HG02870 (cell line): ENCODE measurements at regions not wholly inside any gene's neighbourhood (a gene's known extent, or its start where the extent isn't known, plus 50 kb on each side); places are given as distances from the start of the nearest gene placed in this dataset.
"Not testable (repeated sequence)": the region's sequence is repeated elsewhere in the genome, so short reads cannot be mapped to it uniquely, and the experiment has no call there.

ENCODE experiments used
- ATAC-seq: cut with Tn5 transposase; IDR thresholded peaks from one replicate; pipeline ENCODE4 v1.9.1; 2021; ENCODE audit warnings: mild to moderate bottlenecking, moderate library complexity; ENCODE audit not compliant: unreplicated experiment

DNA sequence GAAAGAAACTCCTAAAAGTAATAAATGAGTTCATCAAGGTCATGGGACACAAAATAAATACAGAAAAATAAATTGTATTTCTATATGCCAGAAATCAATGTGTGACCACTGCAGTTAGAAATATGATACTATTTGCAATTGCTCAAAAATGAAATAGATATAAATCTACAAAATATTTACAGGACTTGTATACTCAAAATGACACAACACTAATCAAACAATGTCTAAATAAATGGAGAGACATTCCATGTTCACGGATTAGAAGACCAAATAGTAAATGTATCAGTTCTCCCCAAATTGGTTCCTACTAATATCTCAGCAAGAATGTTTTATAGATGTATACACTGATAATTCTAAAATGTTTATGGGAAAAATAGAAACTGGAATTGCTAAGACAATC lies 345.3 kb downstream of the NR2F1-AS1 start:
- no peak for ATAC-seq

DNA sequence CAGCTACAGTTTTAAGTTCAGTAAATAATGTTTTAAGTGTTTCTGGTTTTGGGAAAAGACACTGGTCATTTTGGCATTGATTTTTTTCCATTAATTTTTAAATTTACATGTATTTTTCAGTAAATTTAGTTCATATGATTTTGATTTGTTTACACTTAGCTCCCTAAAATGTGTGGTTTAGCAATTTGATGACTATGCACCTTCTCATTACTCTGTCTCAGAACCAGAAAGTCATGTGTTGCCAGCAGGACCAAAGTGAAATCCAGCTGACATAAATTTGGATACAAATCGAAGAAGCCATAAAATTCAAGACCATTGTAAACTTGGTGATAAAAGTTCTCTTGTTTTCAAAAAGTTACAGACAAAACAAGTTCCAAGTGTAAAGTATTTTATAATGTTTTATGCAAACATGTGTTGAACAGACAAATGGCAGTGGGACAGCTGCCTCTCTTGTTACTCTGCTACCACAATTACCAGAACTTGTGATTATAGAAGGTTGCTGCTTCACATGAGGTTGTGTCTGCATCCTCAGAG lies 354.8 kb downstream of the NR2F1-AS1 start:
- no peak for ATAC-seq

DNA sequence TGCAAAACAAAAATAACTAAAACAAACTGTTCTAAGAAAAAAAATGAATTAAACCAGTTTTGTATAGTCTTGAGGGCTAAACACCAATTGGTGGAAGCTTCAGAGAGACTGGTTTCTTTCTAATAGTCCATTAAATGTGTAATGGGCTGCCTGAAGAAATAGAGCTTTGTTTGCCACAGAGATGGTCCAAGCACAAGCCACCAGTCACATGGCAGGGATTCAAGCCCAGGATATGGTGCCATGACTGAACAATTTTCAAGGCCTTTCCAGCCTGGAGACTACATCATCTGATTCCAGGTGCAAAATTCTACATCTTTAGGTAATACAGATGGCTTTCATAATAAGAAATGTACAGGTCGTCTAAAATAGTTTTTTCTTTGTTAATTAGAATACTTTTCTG lies 355.3 kb downstream of the NR2F1-AS1 start:
- ATAC-seq, result no peak

DNA sequence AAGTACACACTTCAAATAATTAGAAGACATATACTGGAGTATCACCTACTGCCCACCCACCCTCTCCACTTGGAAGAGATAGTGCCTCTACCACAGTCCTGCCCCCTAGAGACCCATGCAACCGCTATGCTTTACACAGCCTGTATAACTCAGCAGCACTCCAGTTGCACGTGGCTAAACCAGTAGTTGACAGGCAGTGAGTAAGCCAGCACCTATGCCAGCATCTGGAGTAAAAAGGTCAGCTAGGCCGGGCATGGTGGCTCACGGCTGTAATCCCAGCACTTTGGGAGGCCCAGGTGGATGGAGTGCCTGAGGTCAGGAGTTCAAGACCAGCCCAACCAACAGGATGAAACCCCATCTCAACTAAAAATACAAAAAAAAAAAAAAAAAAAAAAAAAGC lies 356.4 kb downstream of the NR2F1-AS1 start:
- ATAC-seq, result no peak

DNA sequence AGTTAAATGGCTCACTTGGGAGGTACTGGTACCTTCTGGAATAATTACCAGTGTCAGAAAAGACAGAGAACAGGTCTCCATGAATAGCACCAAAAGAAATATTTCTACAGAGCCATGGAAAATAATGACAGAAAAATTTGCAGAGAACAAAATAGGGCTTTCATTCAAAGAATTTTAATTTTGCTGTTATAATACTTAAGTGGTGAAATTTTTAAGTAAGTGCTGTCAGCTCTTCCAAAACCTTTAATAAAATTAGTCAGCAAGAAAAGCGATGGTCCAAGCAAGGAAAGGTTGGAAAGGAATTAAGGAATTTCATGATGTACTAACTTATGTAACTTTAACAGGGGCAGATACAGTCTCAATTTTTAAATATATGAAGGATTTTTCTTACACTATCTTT lies 359.2 kb downstream of the NR2F1-AS1 start:
- ATAC-seq, result no peak

DNA sequence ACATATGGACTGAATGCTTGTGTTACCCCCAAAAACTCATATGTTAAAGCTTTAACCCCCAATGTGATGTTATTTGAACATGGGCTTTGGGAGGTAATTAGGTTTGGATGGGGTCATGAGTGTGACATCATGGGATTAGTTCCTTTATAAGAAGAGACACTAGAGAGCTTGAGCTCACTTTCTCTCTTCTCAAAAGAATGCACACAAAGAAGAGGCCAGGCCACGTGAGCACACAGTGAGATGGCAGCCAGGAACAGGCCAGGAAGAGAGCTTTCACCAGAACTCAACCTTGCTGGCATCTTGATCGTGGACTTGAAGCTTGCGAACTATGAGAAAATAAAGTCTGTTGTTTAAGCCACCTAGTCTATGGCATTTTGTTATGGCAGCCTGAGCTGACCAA lies 360.6 kb downstream of the NR2F1-AS1 start:
- no peak for ATAC-seq

DNA sequence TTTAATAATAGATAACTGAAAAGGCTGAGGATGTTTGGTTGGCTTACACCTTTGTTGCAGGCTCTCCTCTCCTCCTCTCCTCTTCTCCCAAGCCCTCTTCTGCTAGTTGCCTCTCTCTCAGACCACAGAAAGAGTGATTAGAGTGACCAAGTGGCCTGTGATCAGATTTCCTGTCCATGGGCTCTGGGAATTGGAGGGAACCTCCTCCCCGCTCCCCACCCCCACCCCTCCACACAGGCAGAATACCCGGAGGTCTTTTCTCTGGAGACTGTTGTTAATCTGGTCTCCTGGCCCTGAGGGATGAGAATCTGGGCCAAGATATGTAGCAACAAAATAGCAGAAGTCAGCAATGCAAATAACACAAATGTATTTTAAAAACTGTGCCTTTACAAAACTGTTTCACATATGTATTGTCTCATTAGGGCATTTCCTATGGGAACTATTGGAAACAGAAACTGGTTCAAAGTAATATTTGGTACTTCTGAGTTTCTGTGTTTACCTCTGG lies 361.3 kb downstream of the NR2F1-AS1 start:
- no peak for ATAC-seq

DNA sequence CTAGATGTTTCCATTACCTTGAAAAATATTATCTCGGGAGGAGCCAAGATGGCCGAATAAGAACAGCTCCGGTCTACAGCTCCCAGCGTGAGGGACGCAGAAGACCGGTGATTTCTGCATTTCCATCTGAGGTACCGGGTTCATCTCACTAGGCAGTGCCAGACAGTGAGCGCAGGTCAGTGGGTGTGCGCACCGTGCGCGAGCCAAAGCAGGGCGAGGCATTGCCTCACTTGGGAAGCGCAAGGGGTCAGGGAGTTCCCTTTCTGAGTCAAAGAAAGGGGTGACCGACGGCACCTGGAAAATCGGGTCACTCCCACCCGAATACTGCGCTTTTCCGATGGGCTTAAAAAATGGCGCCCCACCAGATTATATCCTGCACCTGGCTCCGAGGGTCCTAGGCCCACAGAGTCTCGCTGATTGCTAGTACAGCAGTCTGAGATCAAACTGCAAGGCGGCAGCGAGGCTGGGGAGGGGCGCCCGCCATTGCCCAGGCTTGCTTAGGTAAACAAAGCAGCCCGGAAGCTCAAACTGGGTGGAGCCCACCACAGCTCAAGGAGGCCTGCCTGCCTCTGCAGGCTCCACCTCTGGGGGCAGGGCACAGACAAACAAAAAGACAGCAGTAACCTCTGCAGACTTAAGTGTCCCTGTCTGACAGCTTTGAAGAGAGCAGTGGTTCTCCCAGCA lies 367.8 kb downstream of the NR2F1-AS1 start:
- not testable (repeated sequence) for ATAC-seq

DNA sequence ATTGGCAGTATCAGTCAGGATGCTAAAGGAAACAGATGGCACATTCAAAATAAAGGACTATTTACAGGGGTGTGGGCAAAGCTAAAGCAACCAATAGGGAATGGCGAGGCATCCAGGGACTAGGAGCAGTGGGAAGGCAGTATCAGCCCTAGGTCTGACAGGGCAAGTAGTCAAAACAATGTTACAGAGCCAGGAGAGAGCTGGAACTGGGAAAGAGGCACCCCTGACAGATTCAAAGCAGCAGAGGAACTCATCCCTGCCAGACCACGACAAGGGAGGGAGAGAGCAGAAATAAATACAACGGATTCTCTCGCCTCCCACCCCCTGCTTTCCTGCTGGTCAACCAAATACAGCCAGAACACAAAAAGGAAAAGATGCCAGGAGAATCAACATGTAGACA lies 371.5 kb downstream of the NR2F1-AS1 start:
- ATAC-seq, result no peak

DNA sequence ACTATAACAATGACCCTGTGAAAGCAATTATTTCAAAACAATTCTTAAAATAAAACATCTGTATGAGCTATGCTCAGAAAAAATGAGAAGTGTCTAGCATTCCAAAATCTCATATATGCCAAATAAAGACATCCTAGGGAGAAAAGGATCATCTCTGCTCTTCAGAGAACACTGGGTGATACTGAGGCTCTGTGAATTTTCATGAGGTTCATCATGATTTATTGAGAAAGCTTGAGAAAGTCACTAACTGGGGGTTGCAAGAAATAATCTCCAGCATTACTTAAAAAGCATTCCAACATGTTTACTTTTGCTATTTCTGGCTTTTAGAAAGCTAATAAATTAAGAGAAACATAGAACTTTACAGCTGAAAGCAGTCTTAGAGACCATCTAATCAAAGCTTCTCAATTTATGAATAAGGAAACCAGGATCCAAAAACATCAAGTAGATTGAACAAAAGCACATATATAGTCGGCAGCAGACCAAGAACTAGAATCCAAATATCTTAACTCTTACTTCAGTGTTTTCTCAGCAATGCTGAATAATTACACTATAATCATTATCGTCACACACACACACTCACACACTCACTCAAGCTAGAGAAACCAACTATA lies 372.8 kb downstream of the NR2F1-AS1 start:
- no peak for ATAC-seq

DNA sequence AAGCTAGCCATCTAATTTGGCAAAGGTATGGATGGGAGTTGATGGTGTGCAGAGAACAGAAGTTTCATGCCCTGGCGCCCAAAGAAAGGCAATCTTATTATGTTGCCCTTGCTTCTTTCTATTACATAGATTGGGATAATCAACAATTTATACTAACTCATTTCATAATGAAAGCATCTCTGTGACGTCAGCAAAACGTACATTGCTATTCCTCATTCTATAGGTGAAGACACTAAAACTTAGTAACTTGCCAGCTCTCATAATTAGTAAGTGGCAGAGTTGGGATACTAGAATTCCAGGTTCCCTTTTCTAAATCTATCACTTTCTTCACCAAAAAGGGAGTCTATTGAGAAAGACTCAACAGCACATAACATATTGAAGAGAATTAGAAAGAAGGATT lies 374.8 kb downstream of the NR2F1-AS1 start:
- no peak for ATAC-seq

DNA sequence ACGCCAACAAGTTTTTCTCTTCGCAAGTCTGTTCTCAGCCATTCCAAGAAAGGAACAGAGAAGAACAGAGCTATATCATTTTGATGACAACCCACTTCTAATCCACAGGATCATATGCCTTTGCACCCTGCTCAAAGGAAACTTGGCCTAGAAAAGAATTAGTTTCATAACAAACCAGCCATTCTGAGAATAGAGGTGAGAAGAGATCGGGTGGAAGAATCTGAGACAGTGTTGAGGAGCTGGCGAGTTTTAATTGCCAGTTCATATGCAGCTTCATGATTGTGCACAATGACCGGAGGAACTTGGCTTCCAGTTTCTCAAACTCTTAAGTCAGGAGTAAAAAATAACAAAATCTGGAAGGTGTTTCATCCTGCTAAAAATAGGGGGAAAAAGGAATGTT lies 380.0 kb downstream of the NR2F1-AS1 start:
- no peak for ATAC-seq

DNA sequence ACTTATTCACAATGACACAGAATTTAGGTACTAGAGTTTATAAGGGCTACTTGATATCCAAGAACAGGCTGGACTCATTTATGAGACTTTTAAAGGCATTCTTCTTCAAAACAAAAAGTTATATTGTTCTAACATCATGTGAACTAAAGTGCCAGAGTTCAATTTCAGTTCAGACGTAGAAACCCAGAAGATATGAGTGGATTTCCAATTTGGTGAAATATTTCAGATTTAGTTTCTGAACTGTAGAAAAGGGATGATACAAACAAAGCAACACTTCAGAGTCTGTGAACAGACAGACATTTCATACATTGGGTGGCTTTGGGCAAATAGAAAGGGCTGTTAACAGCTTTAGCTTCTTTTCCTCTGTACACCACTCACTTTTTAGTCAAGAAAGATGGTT lies 384.0 kb downstream of the NR2F1-AS1 start:
- no peak for ATAC-seq

DNA sequence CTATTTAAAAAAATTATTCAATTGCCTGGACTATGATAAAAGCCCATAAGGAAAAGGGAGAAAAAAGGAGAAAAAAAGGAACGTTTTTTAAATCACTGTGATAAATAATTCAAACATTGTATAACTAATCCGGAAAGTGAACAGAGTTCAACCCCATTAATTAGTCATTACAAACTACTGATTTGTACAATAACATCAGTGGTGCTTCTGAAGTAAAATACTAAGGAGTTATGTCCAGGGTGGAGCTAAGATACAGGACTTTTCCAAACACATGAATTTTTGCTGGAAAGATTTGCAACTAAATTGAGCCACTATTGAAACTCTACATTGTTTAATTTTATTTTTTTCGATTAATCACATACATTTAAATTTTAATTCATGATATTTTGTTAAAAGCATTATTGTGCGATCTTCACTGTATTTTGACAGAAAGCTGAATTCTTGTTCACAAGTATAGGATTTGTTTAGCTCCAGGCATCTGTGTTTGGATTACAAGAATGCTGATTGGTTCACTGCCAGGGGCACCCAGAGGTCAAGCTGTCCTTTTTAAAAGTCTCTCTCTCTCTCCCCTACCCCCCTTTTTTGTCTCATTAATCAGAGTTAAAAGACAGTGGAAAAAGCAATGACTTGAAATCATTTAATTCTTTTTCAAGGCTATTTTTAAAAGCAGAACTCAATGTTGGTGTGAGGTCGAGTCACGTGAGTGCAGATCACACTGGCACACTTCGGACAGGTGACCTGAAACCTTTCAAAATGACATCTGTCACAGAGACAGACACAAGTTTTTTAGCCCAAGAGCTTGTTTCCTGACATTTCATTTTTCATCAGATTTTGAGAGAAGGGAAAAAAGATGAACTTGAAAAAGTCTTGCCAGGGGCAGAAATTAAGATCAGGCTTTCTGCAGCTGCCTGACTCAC lies 387.3 kb downstream of the NR2F1-AS1 start:
- ATAC-seq, result no peak

DNA sequence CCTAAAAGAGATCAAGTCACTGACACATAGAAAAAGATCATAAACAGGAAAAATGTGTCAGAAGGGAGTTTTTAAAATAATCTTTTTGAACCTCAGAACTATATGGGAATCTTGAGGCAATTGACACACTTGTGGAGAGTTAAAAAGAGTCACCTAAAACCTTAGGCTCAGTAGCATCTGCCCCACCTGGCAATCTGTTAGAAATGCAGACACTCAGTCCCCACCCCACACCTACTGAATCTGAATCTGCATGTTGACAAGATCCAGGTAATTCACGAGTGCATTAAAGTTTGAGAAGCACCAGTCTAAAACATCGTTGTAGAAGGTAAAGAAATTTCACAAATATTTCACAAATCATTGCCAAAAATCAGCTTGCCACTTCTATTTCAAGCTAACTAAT lies 388.3 kb downstream of the NR2F1-AS1 start:
- no peak for ATAC-seq

DNA sequence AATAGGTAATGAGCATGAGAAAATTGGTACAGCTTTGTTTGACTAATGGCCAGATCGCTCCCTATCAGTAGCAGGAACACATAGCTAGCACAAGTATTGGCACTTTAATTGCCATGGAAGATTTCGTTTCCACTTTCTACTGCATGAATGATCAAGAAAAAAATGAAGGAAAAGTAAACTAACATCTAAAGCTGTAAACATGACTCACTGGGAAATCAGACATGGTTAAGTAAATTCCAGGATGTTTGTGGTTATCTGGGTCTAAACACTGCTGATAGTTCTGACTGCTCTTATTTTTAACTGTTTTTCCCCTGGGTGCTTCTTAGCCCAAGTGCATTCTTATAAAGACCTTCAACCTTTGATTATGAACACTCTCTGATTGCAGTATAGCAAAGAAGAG lies 388.9 kb downstream of the NR2F1-AS1 start:
- no peak for ATAC-seq

DNA sequence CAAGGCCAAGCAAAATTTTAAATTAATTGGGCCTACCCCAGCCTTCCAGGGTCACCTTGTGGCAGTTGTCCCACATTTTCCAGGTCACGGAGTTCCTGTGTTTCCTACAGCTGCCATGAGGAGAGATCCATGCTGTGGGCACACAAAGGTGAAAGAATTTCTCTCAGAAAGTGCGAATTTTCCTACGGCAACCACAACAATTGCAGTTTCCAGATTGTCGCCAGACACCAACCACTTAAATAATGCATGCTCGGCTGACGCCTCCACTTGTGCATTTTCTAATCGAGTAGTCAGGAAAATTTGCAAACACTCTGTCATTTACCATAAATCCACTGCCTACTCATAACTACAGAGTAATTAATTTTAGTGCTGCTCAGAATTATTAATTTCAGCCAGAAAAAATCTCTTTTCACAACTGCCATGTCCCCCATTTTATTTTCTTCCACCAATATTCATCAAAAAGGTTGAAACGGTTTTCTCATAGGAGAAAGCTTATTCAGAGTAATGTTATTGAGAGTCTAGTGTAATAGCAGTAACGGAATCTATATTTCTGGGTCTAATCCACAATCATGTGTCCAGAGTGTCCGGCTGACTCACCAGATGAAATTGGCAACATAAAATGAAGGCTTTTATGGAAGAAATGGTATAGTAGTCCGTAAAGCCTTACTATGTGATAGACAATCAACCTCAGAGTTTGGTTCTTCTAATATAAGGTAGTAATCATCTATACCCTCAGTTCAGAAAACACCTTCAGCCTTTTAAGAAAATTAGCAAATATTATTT lies 389.8 kb downstream of the NR2F1-AS1 start:
- no peak for ATAC-seq

DNA sequence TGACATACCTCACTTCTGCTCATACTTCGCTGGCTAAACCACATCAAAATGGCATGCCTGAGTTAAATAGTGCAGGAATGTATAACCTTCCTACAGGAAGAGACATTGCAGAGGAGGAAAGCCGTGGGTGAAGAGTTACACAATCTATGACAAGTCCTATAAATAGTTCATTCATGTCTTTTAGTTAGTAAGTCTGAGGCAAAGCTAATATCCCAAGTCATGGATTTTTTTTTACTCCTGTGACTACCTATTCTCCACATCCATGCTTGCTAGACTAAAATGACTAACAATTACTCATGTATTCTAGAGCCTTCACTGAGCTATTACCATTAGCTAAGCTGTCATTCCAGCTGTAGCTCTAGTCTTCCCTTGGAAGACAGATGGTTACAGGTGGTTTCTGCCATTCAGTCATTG lies 391.3 kb downstream of the NR2F1-AS1 start:
- ATAC-seq, result no peak

DNA sequence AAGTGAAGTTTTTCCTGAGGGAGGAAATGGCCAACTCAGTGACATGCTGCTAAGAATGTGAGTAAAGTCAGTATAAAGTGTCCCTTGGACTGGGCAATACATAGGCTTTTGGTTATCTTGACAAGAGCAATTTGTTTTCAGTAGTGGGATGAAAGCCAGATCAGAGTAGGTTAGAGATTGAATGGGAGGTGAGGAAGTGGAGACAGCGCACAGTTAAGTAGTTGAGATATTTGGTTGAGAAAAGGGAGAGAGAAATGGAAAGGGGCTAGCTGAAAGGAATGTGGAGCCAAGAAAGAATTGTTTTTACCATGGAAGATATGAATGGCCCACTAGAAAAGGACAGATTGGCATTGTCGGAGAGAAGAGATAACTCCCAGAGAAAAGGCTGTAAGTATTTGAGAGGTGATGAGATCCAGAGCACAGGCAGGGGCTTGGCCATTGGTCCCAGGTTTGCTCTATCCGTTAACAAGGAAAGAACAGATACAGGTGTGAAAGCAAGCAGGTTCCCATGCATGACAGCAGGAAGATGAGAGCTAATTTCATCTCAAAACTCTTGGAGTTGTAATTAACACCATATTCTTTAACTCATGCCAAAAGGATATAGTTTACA lies 392.0 kb downstream of the NR2F1-AS1 start:
- no peak for ATAC-seq

DNA sequence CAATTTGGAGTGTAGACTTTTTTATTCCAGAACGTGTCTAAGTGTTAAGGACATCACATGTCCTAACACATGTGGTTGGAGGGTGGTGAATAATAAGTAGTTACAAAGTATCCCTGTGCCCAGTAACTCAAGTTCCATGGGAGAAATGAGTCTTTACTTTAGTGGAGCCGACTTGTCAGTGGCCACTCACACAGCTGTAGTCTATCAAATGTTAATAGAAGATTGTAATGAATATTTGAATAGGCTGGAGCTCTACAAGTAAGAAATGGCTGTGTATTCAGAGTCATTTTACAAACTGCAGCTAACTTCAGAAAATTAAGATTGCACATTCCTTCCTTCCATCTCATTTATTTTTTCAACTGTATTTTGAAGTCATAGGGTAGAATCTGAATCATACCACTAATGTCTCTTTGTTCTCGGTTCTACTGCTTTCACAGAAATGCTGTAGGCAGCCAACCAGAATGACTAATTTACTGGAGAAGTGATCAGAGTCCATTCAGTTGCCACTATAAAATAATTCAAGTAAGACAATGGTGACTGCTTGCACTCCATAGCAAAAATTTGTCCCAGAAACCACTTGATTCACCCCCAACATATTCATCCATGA lies 394.8 kb downstream of the NR2F1-AS1 start:
- ATAC-seq, result no peak
